GM10266 (cell line): ENCODE measurements at regions not wholly inside any gene's neighbourhood (a gene's known extent, or its start where the extent isn't known, plus 50 kb on each side); places are given as distances from the start of the nearest gene placed in this dataset.

Experiments
- DNase-seq: peaks from one replicate; pipeline ENCODE4 v3.0.0; 2012; ENCODE audit errors: extremely low spot score
- TF ChIP-seq, protein P1 (sequence below): IDR thresholded peaks from 2 replicates; pipeline ENCODE4 v1.5.1; 2012; ENCODE audit warnings: mild to moderate bottlenecking, low read depth; ENCODE audit not compliant: control insufficient read depth, insufficient read depth; ENCODE audit errors: missing control alignments

DNA sequence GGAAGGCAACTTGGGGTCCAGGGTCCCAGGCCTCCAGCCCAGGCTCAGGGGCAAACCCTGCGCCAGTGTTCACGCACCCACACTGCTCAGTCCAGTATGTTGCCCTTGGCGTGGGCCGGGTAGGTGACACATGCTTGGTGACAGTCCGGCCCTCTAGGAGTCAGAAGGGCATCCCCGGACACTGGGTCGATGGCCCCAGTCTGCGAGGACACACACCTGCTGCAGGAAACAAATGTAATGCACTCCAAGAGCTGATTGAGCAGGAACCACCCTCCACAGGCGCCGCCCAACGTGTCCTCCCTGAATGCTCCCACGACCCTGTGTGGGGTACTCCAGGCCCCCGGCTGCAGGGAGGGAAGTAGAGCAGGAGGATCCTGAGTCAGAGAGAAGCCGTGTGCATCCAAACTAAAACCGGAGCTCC is 160.7 kb downstream of the DLL1 start:
- TF ChIP-seq, protein P1, sequence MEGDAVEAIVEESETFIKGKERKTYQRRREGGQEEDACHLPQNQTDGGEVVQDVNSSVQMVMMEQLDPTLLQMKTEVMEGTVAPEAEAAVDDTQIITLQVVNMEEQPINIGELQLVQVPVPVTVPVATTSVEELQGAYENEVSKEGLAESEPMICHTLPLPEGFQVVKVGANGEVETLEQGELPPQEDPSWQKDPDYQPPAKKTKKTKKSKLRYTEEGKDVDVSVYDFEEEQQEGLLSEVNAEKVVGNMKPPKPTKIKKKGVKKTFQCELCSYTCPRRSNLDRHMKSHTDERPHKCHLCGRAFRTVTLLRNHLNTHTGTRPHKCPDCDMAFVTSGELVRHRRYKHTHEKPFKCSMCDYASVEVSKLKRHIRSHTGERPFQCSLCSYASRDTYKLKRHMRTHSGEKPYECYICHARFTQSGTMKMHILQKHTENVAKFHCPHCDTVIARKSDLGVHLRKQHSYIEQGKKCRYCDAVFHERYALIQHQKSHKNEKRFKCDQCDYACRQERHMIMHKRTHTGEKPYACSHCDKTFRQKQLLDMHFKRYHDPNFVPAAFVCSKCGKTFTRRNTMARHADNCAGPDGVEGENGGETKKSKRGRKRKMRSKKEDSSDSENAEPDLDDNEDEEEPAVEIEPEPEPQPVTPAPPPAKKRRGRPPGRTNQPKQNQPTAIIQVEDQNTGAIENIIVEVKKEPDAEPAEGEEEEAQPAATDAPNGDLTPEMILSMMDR = no peak
- no peak for DNase-seq

DNA sequence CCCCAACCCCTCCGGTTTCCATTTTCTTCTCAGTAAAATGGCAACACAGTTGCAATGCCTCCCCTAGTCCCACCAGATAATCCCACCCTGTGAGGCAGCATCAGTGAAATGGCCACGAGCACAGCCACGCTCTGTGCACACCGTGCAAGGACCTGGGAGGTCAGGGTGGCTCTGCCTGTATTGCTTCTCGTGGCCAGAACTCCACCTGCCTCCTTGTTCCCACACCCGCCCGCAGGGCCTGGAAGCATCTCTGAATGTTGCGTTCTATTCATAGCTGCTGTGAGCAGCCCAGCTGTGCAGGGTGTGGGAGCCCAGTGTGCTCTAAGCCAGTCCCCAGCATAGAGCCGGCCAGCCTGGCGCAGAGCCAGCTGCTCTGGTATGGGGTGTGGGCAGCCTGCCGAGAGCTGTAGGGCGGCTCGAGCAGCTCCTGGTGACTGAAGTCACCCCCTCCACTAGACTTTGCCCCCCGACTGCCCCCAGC is 161.1 kb downstream of the DLL1 start:
- no peak for DNase-seq

DNA sequence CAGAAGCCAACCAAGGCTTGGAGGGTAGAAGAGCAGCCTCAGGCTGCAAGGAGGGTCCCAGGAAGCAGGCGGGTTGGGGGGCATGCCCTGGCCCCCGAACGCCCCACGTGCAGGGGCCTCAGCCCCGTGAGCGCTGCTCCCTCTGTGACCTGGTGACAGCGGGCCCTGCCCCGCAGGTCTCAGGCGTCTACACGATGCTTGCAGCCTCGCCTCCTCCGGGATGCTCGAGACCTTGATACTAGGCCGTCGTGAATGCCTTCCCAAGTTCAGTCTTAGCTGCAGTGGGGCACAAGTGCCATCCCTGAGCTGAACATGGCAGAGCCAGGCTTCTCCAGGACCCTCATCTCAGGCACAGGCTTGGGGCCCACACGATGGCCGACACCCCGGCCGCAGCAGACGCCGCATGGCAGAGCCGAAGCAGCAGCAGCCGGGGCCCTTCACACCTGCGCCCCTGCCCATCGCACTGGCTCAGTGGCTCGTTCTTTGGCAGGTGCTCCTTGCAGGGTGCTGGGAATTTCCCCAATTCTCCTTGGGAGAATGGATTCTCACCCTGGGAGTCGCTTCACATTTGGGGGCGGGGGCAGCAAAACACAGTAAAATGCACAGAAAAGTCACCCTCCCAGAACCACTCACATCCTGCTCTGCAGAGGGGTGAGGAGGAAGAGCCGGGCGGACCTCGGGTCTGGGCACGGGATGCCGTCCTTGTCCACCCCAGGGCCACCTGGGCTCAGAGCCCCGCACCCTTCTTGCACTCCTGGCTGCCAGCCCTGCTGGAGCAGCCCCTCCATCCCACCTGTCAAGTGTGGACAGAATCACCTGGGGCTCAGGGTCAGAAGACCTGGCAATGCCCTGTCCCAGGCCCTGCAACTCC is 161.8 kb downstream of the DLL1 start:
- TF ChIP-seq, protein P1 = no peak
- no peak for DNase-seq

More for the DNA sequence above, 161.1 kb downstream of the DLL1 start:
- TF ChIP-seq, protein P1 = no peak

DNA sequence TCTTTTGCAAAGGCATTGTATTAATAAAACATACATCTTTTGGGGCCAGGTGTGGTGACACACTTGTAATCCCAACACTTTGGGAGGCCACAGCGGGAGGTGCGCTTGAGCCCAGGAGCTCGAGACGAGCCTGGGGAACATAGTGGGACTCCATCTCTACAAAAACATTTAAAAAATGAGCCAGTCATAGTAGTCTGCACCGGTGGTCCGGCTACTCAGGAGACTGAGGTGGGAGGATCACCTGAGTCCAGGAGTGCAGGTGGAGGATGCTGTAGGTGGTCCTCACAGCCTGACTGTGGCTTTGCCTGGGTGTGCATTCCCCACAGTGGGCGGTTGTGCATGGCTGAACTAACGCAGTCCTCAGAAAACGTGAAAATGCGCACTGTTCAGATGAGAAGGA is 162.5 kb downstream of the DLL1 start:
- DNase-seq = no peak
- TF ChIP-seq, protein P1 = no peak

DNA sequence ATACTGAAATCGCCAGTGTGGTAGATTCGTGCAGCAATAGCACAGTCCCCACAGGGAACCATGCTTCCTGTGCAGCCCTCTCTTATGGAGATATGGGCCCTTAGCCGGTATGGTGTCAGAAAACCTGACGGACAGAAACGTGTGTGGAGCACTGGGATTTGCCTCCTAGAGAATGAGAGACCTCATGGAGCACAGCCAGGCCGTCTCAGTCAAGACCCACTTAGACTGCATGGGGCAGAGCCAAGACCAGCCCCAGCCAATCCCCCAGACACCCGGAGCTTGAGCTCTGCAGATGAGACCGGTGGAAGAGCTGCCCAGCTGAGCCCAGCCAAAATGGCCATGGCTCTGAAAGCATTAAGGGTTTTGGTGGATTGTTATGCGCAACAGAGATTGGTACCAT is 163.7 kb downstream of the DLL1 start:
- no peak for DNase-seq
- TF ChIP-seq, protein P1 = no peak

DNA sequence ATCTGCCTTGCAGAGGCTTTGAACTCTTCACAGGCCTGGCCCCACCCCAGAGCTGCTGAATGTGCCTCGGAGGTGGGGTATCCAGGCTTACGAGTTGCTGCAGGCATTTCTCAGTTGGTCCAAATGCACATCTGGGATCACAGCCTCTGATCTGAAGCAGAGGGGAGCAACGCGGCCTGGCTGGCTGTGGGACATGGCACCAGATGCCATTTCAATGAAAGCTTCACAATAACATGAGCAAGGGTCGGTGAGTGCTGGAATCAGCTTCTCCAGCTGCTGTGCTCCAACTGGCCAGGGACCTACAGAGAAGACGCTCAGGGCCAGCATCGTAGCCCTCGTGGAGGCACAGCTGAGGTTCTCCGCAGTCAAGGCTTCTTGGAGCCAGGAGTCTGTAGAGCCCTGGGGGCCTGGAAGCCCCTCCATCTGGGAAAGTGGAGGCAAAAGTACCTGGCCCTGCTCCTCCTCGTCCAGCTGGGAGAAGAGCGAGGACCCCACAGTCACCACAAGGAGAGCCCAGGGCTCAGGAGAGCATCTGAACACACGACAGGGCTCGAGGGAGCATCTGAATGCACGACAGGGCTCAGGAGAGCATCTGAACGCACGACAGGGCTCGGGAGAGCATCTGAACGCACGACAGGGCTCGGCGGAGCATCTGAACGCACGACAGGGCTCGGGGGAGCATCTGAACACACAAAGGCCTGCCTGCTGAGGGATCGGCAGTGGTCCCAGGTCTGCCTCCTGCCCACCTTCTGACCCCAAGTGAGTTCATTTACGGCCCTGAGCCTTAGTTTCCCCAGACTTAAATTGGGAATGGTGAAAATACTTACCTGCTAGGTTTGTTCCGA is 165.2 kb downstream of the DLL1 start:
- DNase-seq = no peak

More for the DNA sequence above, 165.2 kb downstream of the DLL1 start:
- TF ChIP-seq, protein P1 = no peak
